ENCODE measurements at regions not wholly inside any gene's neighbourhood (a gene's known extent, or its start where the extent isn't known, plus 50 kb on each side); places are given as distances from the start of the nearest gene placed in this dataset.

DNA sequence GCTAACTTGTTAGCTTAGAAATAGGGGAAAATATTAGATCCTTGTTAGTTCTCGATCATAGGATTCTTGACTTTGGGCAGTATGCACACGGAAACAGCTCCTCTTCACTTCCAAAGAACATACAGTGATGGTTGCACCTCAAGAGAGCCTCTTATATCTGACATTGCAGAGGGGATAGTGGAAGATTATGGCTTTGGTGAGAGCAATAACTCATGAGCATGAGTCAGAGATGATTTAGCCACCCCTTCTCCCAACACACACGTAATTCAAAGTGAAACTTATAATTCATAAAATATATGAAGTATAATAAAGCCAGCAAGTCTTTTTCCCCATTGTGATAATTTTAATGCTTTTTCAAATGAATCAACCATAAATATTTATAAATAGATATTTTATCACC lies 683.7 kb downstream of the POM121L12 start:
- no peak for DNase-seq

DNA sequence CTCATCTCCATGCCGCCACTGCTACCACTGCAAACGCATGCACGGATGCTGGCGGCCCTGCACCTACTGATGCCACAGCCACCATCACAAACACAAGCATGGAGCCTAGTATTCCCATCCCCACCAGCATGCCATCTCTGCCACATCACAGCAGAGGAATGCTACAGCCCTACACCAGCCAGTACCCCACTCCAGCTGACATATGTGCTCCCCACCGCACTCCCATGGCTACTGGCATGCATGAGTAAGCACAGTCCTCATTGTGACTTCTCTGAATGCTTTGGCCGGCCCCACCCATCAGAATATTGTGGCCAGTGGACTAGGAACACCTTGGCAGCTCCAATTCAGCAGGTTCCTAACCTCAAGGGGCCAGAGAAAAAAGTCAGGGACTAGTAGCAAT lies 705.5 kb downstream of the POM121L12 start:
- no peak for DNase-seq

GRCh38 chr7:53743697-53744402 lies 708.4 kb downstream of the POM121L12 start:
- no peak for DNase-seq

DNA sequence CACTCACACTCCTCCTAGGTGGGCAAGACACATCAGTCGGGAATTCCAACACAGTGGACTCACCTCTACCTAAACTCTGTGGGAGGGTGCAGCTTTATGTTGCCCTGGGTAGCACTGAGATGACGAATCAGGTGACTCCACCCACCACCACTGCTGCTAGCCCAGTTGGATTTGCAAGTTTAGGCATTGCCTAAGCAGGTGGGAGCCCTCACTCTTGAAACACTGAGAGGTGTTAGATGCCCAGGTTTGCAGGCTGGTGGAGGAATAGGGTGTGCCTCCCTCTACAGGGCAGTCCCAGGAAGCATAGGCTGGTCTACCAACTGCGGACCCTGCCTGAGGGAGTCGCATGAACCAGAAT lies 708.9 kb downstream of the POM121L12 start:
- DNase-seq, result no peak

GRCh38 chr7:53756946-53757345 lies 721.5 kb downstream of the POM121L12 start:
- no peak for DNase-seq

GRCh38 chr7:53768186-53768585 lies 732.8 kb downstream of the POM121L12 start:
- DNase-seq, result no peak

- DNase-seq, result no peak
These were observed 736.3 kb downstream of the POM121L12 start for GRCh38 chr7:53771701-53772100.

DNA sequence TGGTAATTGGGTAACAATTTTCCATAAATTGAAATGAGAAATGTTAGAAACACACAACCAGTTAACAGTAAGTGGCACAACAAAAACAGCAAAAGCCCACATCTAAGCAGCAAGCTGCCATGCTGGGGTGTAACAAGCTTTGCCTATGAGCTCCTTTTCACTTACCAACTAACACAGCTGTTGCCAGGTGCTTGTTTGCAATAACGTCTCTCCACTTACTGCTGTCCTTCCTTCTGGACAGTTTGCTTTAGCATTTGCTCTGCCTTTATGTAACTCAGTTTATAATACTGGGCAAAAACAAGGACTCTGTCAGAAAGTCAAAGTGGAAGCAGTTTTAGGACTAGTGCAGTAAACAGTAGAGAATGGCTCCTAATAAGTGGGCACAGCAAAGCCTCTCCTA lies 740.9 kb downstream of the POM121L12 start:
- DNase-seq, result no peak

DNA sequence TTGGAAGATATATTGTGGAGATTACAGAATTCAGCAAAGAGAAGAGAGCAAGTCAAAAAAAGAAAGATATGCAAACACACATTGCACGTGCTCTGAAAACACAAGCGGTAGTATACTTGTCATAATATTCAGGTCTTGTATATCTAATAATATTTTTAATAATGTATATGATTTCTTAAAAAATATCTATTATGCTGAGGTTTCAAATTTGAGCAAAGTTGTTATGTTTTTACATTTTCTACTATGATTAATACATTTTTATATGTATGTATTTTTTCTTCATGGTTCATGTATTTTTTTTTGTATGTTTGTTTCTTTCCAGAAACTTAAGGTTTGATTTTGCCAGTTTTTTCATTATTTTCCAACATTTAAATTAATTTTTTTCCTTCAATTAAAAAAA lies 752.4 kb upstream of the VSTM2A start:
- DNase-seq, result no peak

DNA sequence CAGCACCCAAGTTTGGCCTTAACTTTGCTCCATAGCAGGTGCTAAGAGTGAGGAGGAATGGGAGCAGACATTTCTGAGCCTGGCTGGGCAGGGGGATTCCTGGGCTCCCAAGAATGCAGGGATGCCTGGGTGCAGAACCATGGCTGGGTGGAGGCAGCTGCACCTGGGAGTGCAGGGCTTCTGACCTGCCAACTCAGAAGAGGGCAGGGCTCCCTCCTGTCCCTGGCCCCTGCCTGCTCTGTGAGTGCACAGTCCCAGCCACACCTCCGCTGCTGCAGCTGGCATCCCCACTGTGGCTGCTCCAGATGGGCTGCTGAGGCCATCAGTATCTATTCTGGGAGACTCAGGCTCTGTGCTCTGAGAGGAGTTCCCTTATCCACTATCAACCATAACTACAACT lies 747.4 kb upstream of the VSTM2A start:
- no peak for DNase-seq

DNA sequence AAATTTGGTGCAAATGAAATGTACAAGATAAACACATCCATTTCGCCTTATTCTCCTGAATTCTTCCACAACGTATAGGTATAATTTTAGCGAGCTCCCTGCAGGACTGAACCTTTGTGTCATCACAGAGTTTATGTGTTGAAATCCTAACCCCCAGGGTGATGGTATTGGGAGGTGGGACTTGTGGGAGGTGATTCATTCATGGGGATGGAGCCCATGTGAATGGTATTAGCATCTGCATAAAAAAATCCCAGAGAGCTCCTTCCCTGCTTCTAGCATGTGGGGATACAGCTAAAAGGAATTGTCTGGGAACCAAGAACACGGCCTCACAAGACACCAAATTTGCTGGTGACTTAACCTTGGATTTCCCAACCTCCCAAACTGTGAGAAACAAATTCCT lies 741.4 kb upstream of the VSTM2A start:
- peak; percentile 34 for DNase-seq

DNA sequence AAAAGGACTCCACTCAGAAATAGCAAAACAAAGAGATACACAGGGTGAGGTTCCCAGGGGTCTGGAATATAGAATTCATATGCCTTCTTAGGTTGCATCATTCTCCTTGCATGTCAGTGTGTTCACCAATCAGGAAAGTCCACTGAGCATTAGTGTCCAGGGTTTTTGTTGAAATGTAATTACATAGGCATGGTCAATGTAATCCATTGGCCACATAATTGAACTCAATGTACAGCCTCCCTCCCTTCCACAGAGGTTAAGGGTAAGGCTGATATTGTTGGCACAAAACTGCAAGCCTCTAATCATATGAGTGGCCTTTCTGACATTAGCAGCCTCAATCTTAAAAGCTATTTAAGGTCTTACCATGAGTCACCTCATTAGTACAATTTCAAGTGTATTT lies 736.1 kb upstream of the VSTM2A start:
- DNase-seq, result no peak

DNA sequence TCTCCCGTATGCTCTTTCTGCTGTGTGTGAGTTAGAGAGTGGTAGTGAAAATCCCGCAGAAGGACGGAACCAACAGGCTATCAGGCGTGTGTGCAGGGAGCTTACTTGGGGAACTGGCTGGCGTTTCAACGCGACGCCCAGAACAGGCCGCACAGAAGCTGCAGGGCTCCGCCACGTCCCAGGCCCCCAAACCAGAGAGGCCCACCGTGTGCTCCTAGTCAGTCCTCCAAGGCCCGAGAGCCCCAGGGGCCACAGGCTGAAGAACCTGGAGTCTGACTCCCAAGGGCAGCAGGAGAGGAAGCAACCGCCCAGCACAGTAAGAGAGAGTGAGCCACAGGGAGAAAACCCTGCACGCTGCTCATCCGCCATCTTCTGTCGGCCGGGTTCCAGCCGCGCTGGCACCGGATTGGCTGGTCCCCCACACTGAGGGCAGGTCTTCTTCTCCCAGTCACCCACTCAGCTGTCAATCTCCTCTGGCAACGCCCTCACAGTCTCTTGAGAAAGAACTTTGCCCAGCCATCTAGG lies 730.6 kb upstream of the VSTM2A start:
- peak; percentile 34 for DNase-seq

- no peak for DNase-seq
These were observed 730.0 kb upstream of the VSTM2A start for GRCh38 chr7:53812135-53812534.

GRCh38 chr7:53835301-53835700 lies 706.9 kb upstream of the VSTM2A start:
- DNase-seq, result no peak

- no peak for DNase-seq
These were observed 664.5 kb upstream of the VSTM2A start for GRCh38 chr7:53877688-53878087.

DNA sequence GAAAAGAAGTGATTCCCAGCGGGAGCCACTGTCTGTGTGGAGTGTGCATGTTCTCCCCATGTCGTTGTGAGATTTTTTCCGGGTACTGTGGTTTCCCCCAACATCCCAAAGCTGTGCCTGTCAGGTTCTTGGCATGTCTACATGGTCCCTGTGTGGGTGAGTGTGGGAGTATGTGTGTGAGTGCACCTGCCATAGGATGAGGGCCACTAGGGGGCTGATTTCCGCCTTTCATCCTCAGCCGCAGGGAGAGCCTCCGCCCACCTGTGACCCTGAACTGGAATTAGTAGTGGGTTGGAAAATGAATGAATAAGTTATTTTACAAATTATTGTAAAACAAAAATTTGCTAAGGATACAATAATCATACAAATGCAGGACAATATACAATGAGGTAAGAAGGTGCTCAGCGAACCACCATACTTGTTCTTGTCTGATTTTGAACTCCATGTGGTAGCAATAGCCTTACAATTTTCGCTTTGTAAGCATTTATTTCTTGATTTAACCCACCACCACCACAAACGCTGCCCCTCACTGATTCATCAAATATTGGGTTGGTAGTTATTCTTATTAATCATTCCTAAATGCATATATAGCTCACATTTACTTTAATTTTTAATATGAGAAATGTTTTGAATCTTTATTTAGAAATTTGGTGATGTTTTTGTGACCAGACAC lies 641.2 kb upstream of the VSTM2A start:
- no peak for DNase-seq

- no peak for DNase-seq
These were observed 637.8 kb upstream of the VSTM2A start for GRCh38 chr7:53904355-53904754.

- no peak for DNase-seq
These were observed 624.5 kb upstream of the VSTM2A start for GRCh38 chr7:53917637-53918036.

DNA sequence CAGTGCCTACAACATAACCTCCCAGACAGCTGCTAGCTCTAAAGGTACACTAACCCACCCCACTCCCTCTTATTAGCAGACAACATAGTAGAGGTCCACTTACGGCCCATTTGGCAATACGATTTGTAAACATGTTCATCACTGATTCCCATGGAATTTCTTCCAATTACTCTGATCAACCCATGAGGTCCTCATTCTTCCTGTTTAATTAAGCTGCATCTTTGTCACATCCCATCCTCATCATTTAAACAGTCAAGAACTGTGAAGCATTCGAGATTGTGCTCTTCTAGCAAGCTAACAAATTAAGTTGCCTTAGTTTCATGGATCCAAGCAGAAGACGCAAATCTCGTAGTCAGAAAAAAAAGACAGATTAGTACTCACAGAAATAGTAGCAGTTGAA lies 622.2 kb upstream of the VSTM2A start:
- no peak for DNase-seq

- no peak for DNase-seq
These were observed 601.7 kb upstream of the VSTM2A start for GRCh38 chr7:53940483-53940882.

- DNase-seq, result no peak
These were observed 594.4 kb upstream of the VSTM2A start for GRCh38 chr7:53947732-53948131.

GRCh38 chr7:53965716-53966115 lies 576.5 kb upstream of the VSTM2A start:
- no peak for DNase-seq

DNA sequence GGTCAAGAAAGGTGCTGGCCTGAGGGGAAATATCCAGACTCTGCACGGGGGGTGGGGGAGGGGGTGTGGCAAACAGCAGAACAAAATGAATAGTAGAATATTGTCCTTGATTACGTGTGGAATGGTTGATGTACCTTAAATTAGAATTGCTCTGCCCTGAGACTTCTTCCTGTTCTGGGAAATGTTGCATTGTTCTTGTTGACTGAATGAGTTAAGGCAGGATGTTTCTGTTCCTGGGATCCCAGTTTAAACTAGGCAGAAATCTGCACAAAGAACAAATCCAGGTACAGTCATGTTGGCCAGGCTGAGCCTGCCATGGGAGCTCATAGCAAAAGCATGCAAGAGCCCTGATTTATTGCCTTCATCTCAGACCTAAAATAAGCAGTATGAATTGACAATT lies 558.7 kb upstream of the VSTM2A start:
- DNase-seq, result no peak

- no peak for DNase-seq
These were observed 557.4 kb upstream of the VSTM2A start for GRCh38 chr7:53984776-53985175.
